ENCODE measurements at regions not wholly inside any gene's neighbourhood (a gene's known extent, or its start where the extent isn't known, plus 50 kb on each side); places are given as distances from the start of the nearest gene placed in this dataset.
"Not testable (repeated sequence)": the region's sequence is repeated elsewhere in the genome, so short reads cannot be mapped to it uniquely, and the experiment has no call there.

- Histone ChIP-seq H3K4me3 (ENCODE audit: severe bottlenecking) (no peak overlapping the region), H3K9me3 (ENCODE audit: severe bottlenecking) (no peaks in the 10 kb centered on the region), H3K27ac (ENCODE audit: poor library complexity, severe bottlenecking) (no peak overlapping the region), H3K27me3 (ENCODE audit: insufficient read depth, poor library complexity, severe bottlenecking) (no peaks in the 10 kb centered on the region), H3K36me3 (ENCODE audit: low read depth) (no peaks in the 10 kb centered on the region), H3K4me1 (ENCODE audit: insufficient read depth, poor library complexity, severe bottlenecking) (no peaks in the 10 kb centered on the region)
- DNase-seq (ENCODE audit: low spot score), result no peak
- TF ChIP-seq CTCF (IDR thresholded peaks at IDR 0.05; ENCODE audit: poor library complexity, severe bottlenecking), result no peak
- ATAC-seq (ENCODE audit: low read depth), result no peak
Measured at GRCh38 chr10:37035853-37036252, 89.5 kb upstream of the ANKRD30A start.

- H3K4me1 ChIP-seq (ENCODE audit: insufficient read depth, poor library complexity, severe bottlenecking), result no peaks in the 10 kb centered on the region
- no peak overlapping the region for H3K4me3 ChIP-seq (ENCODE audit: severe bottlenecking)
- no peaks in the 10 kb centered on the region for H3K27me3 ChIP-seq (ENCODE audit: insufficient read depth, poor library complexity, severe bottlenecking)
- H3K9me3 ChIP-seq (ENCODE audit: severe bottlenecking), result no peaks in the 10 kb centered on the region
- TF ChIP-seq CTCF (IDR thresholded peaks at IDR 0.05; ENCODE audit: poor library complexity, severe bottlenecking), result no peak
- DNase-seq (ENCODE audit: low spot score) (no peak), ATAC-seq (ENCODE audit: low read depth) (no peak)
- H3K36me3 ChIP-seq (ENCODE audit: low read depth), result no peaks in the 10 kb centered on the region
- no peak overlapping the region for H3K27ac ChIP-seq (ENCODE audit: poor library complexity, severe bottlenecking)
Measured at GRCh38 chr10:37015498-37015897, 109.9 kb upstream of the ANKRD30A start.

GRCh38 chr10:37010741-37011140, 114.7 kb upstream of the ANKRD30A start:
- DNase-seq (ENCODE audit: low spot score) (no peak), ATAC-seq (ENCODE audit: low read depth) (no peak)
- H3K4me3 ChIP-seq (ENCODE audit: severe bottlenecking), result no peak overlapping the region
- H3K27ac ChIP-seq (ENCODE audit: poor library complexity, severe bottlenecking), result no peak overlapping the region
- H3K9me3 ChIP-seq (ENCODE audit: severe bottlenecking), result no peaks in the 10 kb centered on the region
- H3K27me3 ChIP-seq (ENCODE audit: insufficient read depth, poor library complexity, severe bottlenecking), result no peaks in the 10 kb centered on the region
- no peak for TF ChIP-seq CTCF (IDR thresholded peaks at IDR 0.05; ENCODE audit: poor library complexity, severe bottlenecking)
- no peaks in the 10 kb centered on the region for H3K36me3 ChIP-seq (ENCODE audit: low read depth)
- no peaks in the 10 kb centered on the region for H3K4me1 ChIP-seq (ENCODE audit: insufficient read depth, poor library complexity, severe bottlenecking)

GRCh38 chr10:37008276-37008675, 117.1 kb upstream of the ANKRD30A start:
- H3K27ac ChIP-seq (ENCODE audit: poor library complexity, severe bottlenecking); H3K27me3 ChIP-seq (ENCODE audit: insufficient read depth, poor library complexity, severe bottlenecking); H3K4me1 ChIP-seq (ENCODE audit: insufficient read depth, poor library complexity, severe bottlenecking); H3K4me3 ChIP-seq (ENCODE audit: severe bottlenecking); H3K9me3 ChIP-seq (ENCODE audit: severe bottlenecking); ATAC-seq (ENCODE audit: low read depth); H3K36me3 ChIP-seq (ENCODE audit: low read depth); DNase-seq (ENCODE audit: low spot score): not testable (repeated sequence)

- ATAC-seq (ENCODE audit: low read depth), result no peak
- H3K4me3 ChIP-seq (ENCODE audit: severe bottlenecking), result no peak overlapping the region
- no peaks in the 10 kb centered on the region for H3K4me1 ChIP-seq (ENCODE audit: insufficient read depth, poor library complexity, severe bottlenecking)
- no peaks in the 10 kb centered on the region for H3K36me3 ChIP-seq (ENCODE audit: low read depth)
- TF ChIP-seq CTCF (IDR thresholded peaks at IDR 0.05; ENCODE audit: poor library complexity, severe bottlenecking), result no peak
- no peaks in the 10 kb centered on the region for H3K9me3 ChIP-seq (ENCODE audit: severe bottlenecking)
- no peaks in the 10 kb centered on the region for H3K27me3 ChIP-seq (ENCODE audit: insufficient read depth, poor library complexity, severe bottlenecking)
- H3K27ac ChIP-seq (ENCODE audit: poor library complexity, severe bottlenecking), result no peak overlapping the region
- no peak for DNase-seq (ENCODE audit: low spot score)
Measured at GRCh38 chr10:37003126-37003525, 122.3 kb upstream of the ANKRD30A start.

- H3K9me3 ChIP-seq (ENCODE audit: severe bottlenecking); H3K36me3 ChIP-seq (ENCODE audit: low read depth); H3K27ac ChIP-seq (ENCODE audit: poor library complexity, severe bottlenecking); DNase-seq (ENCODE audit: low spot score); H3K27me3 ChIP-seq (ENCODE audit: insufficient read depth, poor library complexity, severe bottlenecking); ATAC-seq (ENCODE audit: low read depth); H3K4me3 ChIP-seq (ENCODE audit: severe bottlenecking); H3K4me1 ChIP-seq (ENCODE audit: insufficient read depth, poor library complexity, severe bottlenecking): not testable (repeated sequence)
Measured at GRCh38 chr10:36995806-36996205, 129.6 kb upstream of the ANKRD30A start.
